ENCODE measurements at regions not wholly inside any gene's neighbourhood (a gene's known extent, or its start where the extent isn't known, plus 50 kb on each side); places are given as distances from the start of the nearest gene placed in this dataset.

- TF ChIP-seq RAD21 (IDR thresholded peaks at IDR 0.05; ENCODE audit: low read depth) (no peak), EGR1 (IDR thresholded peaks at IDR 0.05; ENCODE audit: low read depth) (no peak), YY1 (IDR thresholded peaks at IDR 0.05; ENCODE audit: extremely low read depth, insufficient replicate concordance, low read depth, low read length) (no peak)
These were observed 500.2 kb downstream of the FBXO15 start (continued) for GRCh38 chr18:73647391-73647790.

- RAD21 ChIA-PET (ENCODE audit: low non-redundant PET in 1 of 2, low total read pairs in 2 of 2, uncharacterized antibody in 2 of 2, unreplicated experiment in 2 of 2): no interaction called here
- no peak for DNase-seq (ENCODE audit: low read depth, low spot score)
- no peak overlapping the region for H3K4me3 ChIP-seq (replicated peaks in 1 of 2; ENCODE audit: low read depth in 1 of 2, low read length in 2 of 2)
- H3K79me2 ChIP-seq (ENCODE audit: insufficient read depth, low read length): no peaks in the 10 kb centered on the region
- ATAC-seq: no peak
- H3K4me2 ChIP-seq (ENCODE audit: low read length): no peak overlapping the region
- H3K9ac ChIP-seq (ENCODE audit: low read length): no peak overlapping the region
- no peaks in the 10 kb centered on the region for H3K9me2 ChIP-seq (ENCODE audit: insufficient read depth)
- BruUV-seq (replicated peaks): no TSS peak
- H3K27me3 ChIP-seq (ENCODE audit: insufficient read depth, low read length): no peaks in the 10 kb centered on the region
- TF ChIP-seq, protein P1, sequence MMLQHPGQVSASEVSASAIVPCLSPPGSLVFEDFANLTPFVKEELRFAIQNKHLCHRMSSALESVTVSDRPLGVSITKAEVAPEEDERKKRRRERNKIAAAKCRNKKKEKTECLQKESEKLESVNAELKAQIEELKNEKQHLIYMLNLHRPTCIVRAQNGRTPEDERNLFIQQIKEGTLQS (IDR thresholded peaks at IDR 0.05): no peak
- TF ChIP-seq TCF7L2 (IDR thresholded peaks at IDR 0.05; ENCODE audit: borderline replicate concordance, extremely low read depth, insufficient read depth, insufficient read length): no peak
- no peak overlapping the region for H2AFZ ChIP-seq (ENCODE audit: low read depth, low read length, poor library complexity, severe bottlenecking)
- intact Hi-C loops (cut with micrococcal nuclease): no loop called here
- H3K9me3 ChIP-seq (ENCODE audit: control insufficient read depth in 1 of 2, insufficient read depth in 1 of 2, low read depth in 1 of 2, low read length in 2 of 2): peaks cover 6 to 7% of the 10 kb centered on the region in 2 experiments; a peak in 2 of 4 replicates
- H3K27ac ChIP-seq (ENCODE audit: low read depth, low read length): no peak overlapping the region
- H3K4me1 ChIP-seq (ENCODE audit: control insufficient read depth in 1 of 2, insufficient read depth in 2 of 2, low read length in 2 of 2): no peaks in the 10 kb centered on the region
- no peaks in the 10 kb centered on the region for H3K36me3 ChIP-seq (ENCODE audit: control insufficient read depth in 1 of 2, insufficient read depth in 2 of 2, low read length in 2 of 2)
- H4K20me1 ChIP-seq (ENCODE audit: insufficient read depth): no peaks in the 10 kb centered on the region
- POLR2A ChIA-PET: no interaction called here
- CTCF ChIA-PET: no interaction called here
These were observed 500.9 kb downstream of the FBXO15 start for GRCh38 chr18:73646772-73647171.

DNA sequence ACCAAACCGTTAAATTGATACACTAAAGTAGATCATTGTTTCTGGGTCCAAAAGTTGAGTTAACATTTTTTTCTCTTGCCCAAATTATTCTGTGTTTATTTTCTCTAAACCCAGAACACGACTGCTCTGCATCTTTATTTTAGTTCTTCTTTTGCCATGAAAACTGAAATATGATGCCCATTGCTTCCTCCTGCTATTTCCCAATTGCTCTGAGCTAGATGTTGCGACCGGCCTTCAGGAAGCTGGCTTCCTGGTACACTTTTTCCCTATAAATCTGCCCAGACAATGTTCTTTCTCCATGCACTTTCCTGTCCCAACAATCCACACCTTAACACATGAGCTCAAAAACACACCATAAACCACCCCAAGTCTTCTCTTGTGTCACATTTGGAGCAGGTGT is 501.4 kb downstream of the FBXO15 start:
- ChIA-PET POLR2A (no interaction called here), RAD21 (ENCODE audit: low non-redundant PET in 1 of 2, low total read pairs in 2 of 2, uncharacterized antibody in 2 of 2, unreplicated experiment in 2 of 2) (no interaction called here), CTCF (no interaction called here)
- intact Hi-C loops (cut with micrococcal nuclease): no loop called here
- Histone ChIP-seq H3K9ac (ENCODE audit: low read length) (no peak overlapping the region), H3K27me3 (ENCODE audit: insufficient read depth, low read length) (no peaks in the 10 kb centered on the region), H3K4me2 (ENCODE audit: low read length) (no peak overlapping the region), H3K27ac (ENCODE audit: low read depth, low read length) (no peak overlapping the region), H3K79me2 (ENCODE audit: insufficient read depth, low read length) (no peaks in the 10 kb centered on the region), H3K9me3 (ENCODE audit: control insufficient read depth in 1 of 2, insufficient read depth in 1 of 2, low read depth in 1 of 2, low read length in 2 of 2) (peaks cover 6 to 10% of the 10 kb centered on the region in 2 experiments; a peak in 2 of 4 replicates), H3K4me3 (replicated peaks in 1 of 2; ENCODE audit: low read depth in 1 of 2, low read length in 2 of 2) (no peak overlapping the region), H3K36me3 (ENCODE audit: control insufficient read depth in 1 of 2, insufficient read depth in 2 of 2, low read length in 2 of 2) (no peaks in the 10 kb centered on the region), H4K20me1 (ENCODE audit: insufficient read depth) (no peaks in the 10 kb centered on the region), H3K4me1 (ENCODE audit: control insufficient read depth in 1 of 2, insufficient read depth in 2 of 2, low read length in 2 of 2) (no peaks in the 10 kb centered on the region), H3K9me2 (ENCODE audit: insufficient read depth) (no peaks in the 10 kb centered on the region), H2AFZ (ENCODE audit: low read depth, low read length, poor library complexity, severe bottlenecking) (no peak overlapping the region)
- TF ChIP-seq EZH2 (IDR thresholded peaks at IDR 0.05) (no peak), POLR2AphosphoS5 (IDR thresholded peaks at IDR 0.05; ENCODE audit: low read depth, low read length) (no peak), SIN3A (IDR thresholded peaks at IDR 0.05; ENCODE audit: low read depth) (no peak), ZFX (IDR thresholded peaks at IDR 0.05) (no peak), EGR1 (IDR thresholded peaks at IDR 0.05; ENCODE audit: low read depth) (no peak), CEBPB (IDR thresholded peaks at IDR 0.05; ENCODE audit: low read depth) (no peak), TCF7L2 (IDR thresholded peaks at IDR 0.05; ENCODE audit: borderline replicate concordance, extremely low read depth, insufficient read depth, insufficient read length) (no peak), ZNF274 (IDR thresholded peaks at IDR 0.05; ENCODE audit: low read depth, low read length) (no peak)
- TF ChIP-seq, protein P1 (IDR thresholded peaks at IDR 0.05): no peak
- TF ChIP-seq, protein P2, sequence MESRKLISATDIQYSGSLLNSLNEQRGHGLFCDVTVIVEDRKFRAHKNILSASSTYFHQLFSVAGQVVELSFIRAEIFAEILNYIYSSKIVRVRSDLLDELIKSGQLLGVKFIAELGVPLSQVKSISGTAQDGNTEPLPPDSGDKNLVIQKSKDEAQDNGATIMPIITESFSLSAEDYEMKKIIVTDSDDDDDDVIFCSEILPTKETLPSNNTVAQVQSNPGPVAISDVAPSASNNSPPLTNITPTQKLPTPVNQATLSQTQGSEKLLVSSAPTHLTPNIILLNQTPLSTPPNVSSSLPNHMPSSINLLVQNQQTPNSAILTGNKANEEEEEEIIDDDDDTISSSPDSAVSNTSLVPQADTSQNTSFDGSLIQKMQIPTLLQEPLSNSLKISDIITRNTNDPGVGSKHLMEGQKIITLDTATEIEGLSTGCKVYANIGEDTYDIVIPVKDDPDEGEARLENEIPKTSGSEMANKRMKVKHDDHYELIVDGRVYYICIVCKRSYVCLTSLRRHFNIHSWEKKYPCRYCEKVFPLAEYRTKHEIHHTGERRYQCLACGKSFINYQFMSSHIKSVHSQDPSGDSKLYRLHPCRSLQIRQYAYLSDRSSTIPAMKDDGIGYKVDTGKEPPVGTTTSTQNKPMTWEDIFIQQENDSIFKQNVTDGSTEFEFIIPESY (IDR thresholded peaks at IDR 0.05; ENCODE audit: extremely low read depth, insufficient replicate concordance, low read length): no peak
- TF ChIP-seq, protein P3, sequence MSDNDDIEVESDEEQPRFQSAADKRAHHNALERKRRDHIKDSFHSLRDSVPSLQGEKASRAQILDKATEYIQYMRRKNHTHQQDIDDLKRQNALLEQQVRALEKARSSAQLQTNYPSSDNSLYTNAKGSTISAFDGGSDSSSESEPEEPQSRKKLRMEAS (IDR thresholded peaks at IDR 0.05): no peak
- BruUV-seq (replicated peaks): no TSS peak
- DNase-seq (ENCODE audit: low read depth, low spot score) (no peak), ATAC-seq (no peak)
